Esophagus muscularis mucosa (tissue), 4 donors: ENCODE measurements at regions not wholly inside any gene's neighbourhood (a gene's known extent, or its start where the extent isn't known, plus 50 kb on each side); places are given as distances from the start of the nearest gene placed in this dataset.

ENCODE experiments used
- DNase-seq: peaks from one replicate; pipeline ENCODE4 v3.0.0-alpha.2; 2017; ENCODE audit errors: extremely low spot score
- H3K27ac ChIP-seq, 4 donors: fragments of 200-600 bp; sonication (generic); replicated peaks in 1 of 4; 1 replicate in 3 of 4; 2 replicates in 1 of 4; pipeline ENCODE4 v1.5.1; 2016 to 2019; ENCODE audit warnings: mild to moderate bottlenecking in 1 of 4
- H3K27me3 ChIP-seq, 4 donors: fragments of 200-600 bp; sonication (generic); one replicate each; pipeline versions ENCODE4 v1.5.1 to v1.6.0; 2016 to 2019
- H3K36me3 ChIP-seq, 4 donors: fragments of 200-600 bp; sonication (generic); one replicate each; pipeline ENCODE4 v1.5.1; 2016 to 2019
- H3K4me1 ChIP-seq, 4 donors: fragments of 200-600 bp; sonication (generic); one replicate each; pipeline ENCODE4 v1.5.1; 2016 to 2019
- H3K4me3 ChIP-seq, 4 donors: fragments of 200-600 bp; sonication (generic); 1 replicate in 2 of 4; 2 replicates in 2 of 4; pipeline ENCODE4 v1.5.1; 2016 to 2019; ENCODE audit warnings: mild to moderate bottlenecking in 4 of 4, moderate library complexity in 1 of 4
- H3K9me3 ChIP-seq, 4 donors: fragments of 200-600 bp; sonication (generic); 1 replicate in 3 of 4; 2 replicates in 1 of 4; pipeline ENCODE4 v1.5.1; 2016 to 2019
- CTCF ChIP-seq, 3 experiments: fragments of 200-600 bp in 2 of 3; fragments of 450-650 bp in 1 of 3; sonication (generic) in 2 of 3; IDR thresholded peaks; one replicate each; pipeline ENCODE4 v1.5.1; 2017 to 2019; ENCODE audit warnings: antibody characterized with exemption in 3 of 3, mild to moderate bottlenecking in 2 of 3, moderate library complexity in 1 of 3
- EP300 ChIP-seq: sonication (generic); formaldehyde crosslinking; IDR thresholded peaks from one replicate; pipeline ENCODE4 v1.6.1; 2017; ENCODE audit warnings: antibody characterized with exemption
- POLR2A ChIP-seq: fragments of 450-650 bp; IDR thresholded peaks from one replicate; pipeline ENCODE4 v1.6.1; 2017; ENCODE audit warnings: antibody characterized with exemption, moderate library complexity, mild to moderate bottlenecking, low read depth
- POLR2AphosphoS5 ChIP-seq, 2 donors: sonication (generic); formaldehyde crosslinking; IDR thresholded peaks; one replicate each; pipeline ENCODE4 v1.6.1; 2017; ENCODE audit warnings: antibody characterized with exemption in 2 of 2
- WGBS: methylation state at CpG from one replicate; pipeline ENCODE4 v1.1.5; 2018; 5-methylcytosine and 5-hydroxymethylcytosine counted together
- intact Hi-C: fragments of 100-400 bp; cut with DNase I; formaldehyde crosslinking; loops from one replicate; pipeline ENCODE4 v1.15.1; 2023

GRCh38 chr18:63063171-63063570, 256.4 kb downstream of the BCL2 start:
- 75% methylated on average over 10 of the region's 10 CpGs for WGBS
- Histone ChIP-seq H3K27me3 (no peaks in the 10 kb centered on the region), H3K4me1 (peaks cover 0 to 16% (median 3%) of the 10 kb centered on the region in 4 donors), H3K27ac (no peak overlapping the region), H3K36me3 (no peaks in the 10 kb centered on the region), H3K4me3 (no peak overlapping the region), H3K9me3 (no peaks in the 10 kb centered on the region)
- TF ChIP-seq POLR2AphosphoS5 (IDR thresholded peaks at IDR 0.05) (no peak), EP300 (no peak), POLR2A (no peak), CTCF (IDR thresholded peaks at IDR 0.05) (no peak)
- intact Hi-C loops = no loop called here
- DNase-seq = no peak

GRCh38 chr18:63062246-63062645, 257.3 kb downstream of the BCL2 start:
- H3K4me3 ChIP-seq = no peak overlapping the region
- H3K27ac ChIP-seq = no peak overlapping the region
- peaks cover 0 to 17% (median 3%) of the 10 kb centered on the region in 4 donors for H3K4me1 ChIP-seq
- intact Hi-C loops = no loop called here
- no peaks in the 10 kb centered on the region for H3K9me3 ChIP-seq
- no peaks in the 10 kb centered on the region for H3K36me3 ChIP-seq
- no peak for TF ChIP-seq EP300
- TF ChIP-seq CTCF (IDR thresholded peaks at IDR 0.05) = no peak
- TF ChIP-seq POLR2A = no peak
- no peak for TF ChIP-seq POLR2AphosphoS5 (IDR thresholded peaks at IDR 0.05)
- no peaks in the 10 kb centered on the region for H3K27me3 ChIP-seq
- 74% methylated on average over 4 of the region's 4 CpGs for WGBS
- no peak for DNase-seq

- no peak for TF ChIP-seq POLR2A
- no peak for TF ChIP-seq CTCF (IDR thresholded peaks at IDR 0.05)
- no peak for TF ChIP-seq POLR2AphosphoS5 (IDR thresholded peaks at IDR 0.05)
- TF ChIP-seq EP300 = no peak
- no peaks in the 10 kb centered on the region for H3K36me3 ChIP-seq
- no peaks in the 10 kb centered on the region for H3K9me3 ChIP-seq
- H3K27ac ChIP-seq = no peak overlapping the region
- H3K4me3 ChIP-seq = no peak overlapping the region
- 75% methylated on average over 6 of the region's 6 CpGs for WGBS
- intact Hi-C loops = no loop called here
- DNase-seq = no peak
- no peaks in the 10 kb centered on the region for H3K27me3 ChIP-seq
- peaks cover 0 to 17% (median 3%) of the 10 kb centered on the region in 4 donors for H3K4me1 ChIP-seq
These were observed 258.3 kb downstream of the BCL2 start for GRCh38 chr18:63061303-63061702.

DNA sequence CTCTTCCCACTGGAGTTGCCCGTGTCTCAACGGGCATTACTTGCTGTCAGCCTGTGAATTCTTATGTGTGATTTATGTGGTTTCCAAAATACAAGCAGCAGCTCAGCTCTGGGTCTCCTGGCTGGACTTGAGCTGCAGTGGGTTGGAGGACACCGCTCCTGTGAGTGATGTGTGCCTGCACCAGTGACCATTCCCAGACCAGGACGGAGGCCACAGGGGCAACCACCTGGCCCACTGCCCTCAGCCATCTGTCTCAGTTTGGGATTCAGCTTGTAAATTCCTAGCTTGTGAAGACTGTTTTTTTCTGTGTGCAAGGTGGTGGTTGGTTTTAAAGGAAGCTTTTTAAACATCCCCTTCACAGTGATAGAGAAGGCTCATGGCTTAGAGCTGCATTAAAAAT, 261.0 kb downstream of the BCL2 start:
- TF ChIP-seq EP300 (no peak), POLR2A (no peak), CTCF (IDR thresholded peaks at IDR 0.05) (no peak), POLR2AphosphoS5 (IDR thresholded peaks at IDR 0.05) (no peak)
- intact Hi-C loops = no loop called here
- H3K9me3 ChIP-seq = no peaks in the 10 kb centered on the region

GRCh38 chr18:63057707-63058106, 261.9 kb downstream of the BCL2 start:
- Histone ChIP-seq H3K9me3 (no peaks in the 10 kb centered on the region), H3K27me3 (no peaks in the 10 kb centered on the region), H3K27ac (no peak overlapping the region), H3K4me1 (peaks cover 0 to 30% (median 11%) of the 10 kb centered on the region in 4 donors), H3K36me3 (no peaks in the 10 kb centered on the region), H3K4me3 (no peak overlapping the region)
- 83% methylated on average over 2 of the region's 14 CpGs for WGBS
- TF ChIP-seq POLR2AphosphoS5 (IDR thresholded peaks at IDR 0.05) = no peak
- TF ChIP-seq POLR2A = no peak
- no peak for TF ChIP-seq CTCF (IDR thresholded peaks at IDR 0.05)
- TF ChIP-seq EP300 = no peak
- intact Hi-C loops = no loop called here
- no peak for DNase-seq

More for the DNA sequence above, 261.0 kb downstream of the BCL2 start:
- no peak overlapping the region for H3K27ac ChIP-seq
- no peaks in the 10 kb centered on the region for H3K36me3 ChIP-seq
- H3K4me3 ChIP-seq = no peak overlapping the region
- no peak for DNase-seq
- H3K27me3 ChIP-seq = no peaks in the 10 kb centered on the region
- H3K4me1 ChIP-seq = peaks cover 0 to 36% (median 11%) of the 10 kb centered on the region in 4 donors
- WGBS = 73% methylated on average over 2 of the region's 4 CpGs
